CD1c-positive myeloid dendritic cell (primary cell): ENCODE measurements at regions not wholly inside any gene's neighbourhood (a gene's known extent, or its start where the extent isn't known, plus 50 kb on each side); places are given as distances from the start of the nearest gene placed in this dataset.
A peak's percentile ranks its signal among the peaks of the same experiment; 100 is the strongest.

Experiments used
- DNase-seq: peaks from one replicate; pipeline ENCODE4 v3.0.0-alpha.2; 2016; ENCODE audit errors: extremely low spot score

DNA sequence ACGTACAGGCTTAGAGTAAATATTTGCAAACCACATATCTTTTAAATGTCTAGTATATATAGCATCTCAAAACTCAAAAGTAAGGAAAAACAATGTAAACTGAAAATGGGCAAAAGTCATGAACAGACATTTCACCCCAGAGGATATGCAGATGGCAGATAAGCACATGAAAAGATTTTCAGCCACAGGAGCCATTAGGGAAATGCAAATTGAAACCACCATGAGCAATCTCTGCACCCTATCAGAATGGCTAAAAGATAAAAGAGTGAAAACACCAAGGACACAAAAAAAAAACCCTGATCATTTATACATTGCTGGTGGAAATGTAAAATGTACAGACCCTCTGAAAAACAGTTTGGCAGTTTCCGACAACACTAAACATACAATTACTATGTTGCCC lies 292.7 kb downstream of the ZNF516 start:
- no peak for DNase-seq

DNA sequence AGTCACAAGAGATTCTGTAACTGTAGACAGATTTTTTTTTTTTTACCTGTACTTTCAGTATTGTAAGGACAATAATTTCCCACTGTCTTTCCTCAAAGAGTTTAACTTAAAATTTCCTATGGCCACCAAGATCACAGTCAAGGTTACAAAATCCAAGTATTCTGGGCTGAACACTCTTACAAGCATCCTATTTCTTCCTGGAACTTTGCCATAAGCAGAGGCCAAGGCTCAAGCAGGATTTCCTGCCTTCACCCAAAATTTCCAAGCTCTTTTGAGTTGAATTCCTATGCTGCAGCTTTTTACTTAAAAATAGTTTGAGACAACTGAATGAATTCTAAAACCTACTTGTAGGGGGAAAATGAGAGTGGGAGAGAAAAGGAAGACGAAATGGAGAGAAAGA lies 299.4 kb downstream of the ZNF516 start:
- DNase-seq = no peak

DNA sequence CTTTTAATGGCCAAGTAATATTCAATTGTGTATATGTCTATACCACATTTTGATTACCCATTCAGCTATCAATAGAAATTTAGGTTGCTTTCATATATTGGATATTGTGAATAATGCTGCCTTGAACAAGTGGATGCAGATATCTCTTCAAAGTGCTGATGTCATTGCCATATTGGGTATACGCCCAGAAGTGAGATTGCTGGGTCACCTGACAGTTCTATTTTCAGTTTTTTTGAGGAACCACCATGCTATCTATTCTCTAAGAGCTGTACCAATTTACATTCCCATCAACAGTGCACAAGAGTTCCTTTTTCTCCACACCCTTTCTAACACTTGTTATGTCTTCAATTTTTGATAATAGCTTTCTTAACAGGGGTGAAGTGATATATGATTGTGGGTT lies 306.9 kb downstream of the ZNF516 start:
- no peak for DNase-seq

DNA sequence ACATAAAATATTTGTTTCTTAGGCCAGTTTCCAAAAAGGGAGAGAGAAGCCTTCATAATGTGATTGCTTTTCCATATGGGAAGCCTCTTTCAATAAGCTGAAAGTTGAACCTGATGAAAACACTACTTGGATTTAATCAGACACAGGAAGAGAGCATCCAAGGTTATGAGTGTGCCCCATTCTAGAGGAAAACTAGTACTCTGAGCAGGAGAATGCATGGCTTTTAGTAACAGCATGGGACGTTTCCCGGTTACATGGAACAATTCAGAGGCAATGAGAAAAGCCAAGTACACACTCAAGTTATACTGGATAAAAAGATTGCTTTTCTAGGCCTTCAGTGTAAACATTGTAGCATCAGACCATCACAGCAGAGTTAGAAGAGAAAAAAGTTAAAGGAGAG lies 315.8 kb downstream of the ZNF516 start:
- no peak for DNase-seq

DNA sequence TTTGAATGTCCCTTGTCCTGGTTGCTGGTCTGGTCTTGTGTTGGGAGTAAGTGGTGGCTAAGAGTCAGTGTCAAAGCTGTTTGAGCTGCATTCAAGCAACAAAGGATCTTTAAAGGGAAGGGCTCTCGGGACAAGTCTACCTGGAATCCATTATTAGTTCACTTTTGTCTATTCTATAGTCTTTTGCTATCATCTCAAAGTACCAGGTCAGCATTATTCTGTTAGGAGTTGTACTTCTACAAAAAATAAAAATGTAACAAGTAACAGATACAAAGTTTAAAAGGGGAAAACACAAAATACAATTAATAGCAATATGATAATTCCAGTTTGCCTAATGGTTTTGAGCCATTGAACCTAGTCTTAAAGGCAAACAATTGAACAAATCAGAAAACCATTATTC lies 317.9 kb downstream of the ZNF516 start:
- DNase-seq = no peak

DNA sequence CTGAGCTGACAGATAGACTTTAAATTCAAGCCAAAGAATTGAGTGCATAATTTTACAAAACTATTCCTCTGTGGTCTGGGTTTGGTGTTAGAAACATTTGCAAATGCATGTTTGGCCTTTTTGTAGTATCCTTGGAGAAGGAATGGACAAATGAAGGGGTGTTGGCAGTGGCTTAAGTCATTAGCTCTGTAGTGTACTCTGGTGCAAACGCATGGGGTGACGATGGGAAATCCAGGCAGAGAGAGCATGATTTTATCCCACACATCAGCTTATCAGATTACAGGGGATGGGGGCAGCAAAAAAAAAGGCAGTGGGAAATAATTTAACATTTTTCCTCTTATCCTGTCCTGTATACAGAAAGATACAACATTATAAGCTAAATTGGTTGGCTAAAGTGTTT lies 320.6 kb downstream of the ZNF516 start:
- no peak for DNase-seq

DNA sequence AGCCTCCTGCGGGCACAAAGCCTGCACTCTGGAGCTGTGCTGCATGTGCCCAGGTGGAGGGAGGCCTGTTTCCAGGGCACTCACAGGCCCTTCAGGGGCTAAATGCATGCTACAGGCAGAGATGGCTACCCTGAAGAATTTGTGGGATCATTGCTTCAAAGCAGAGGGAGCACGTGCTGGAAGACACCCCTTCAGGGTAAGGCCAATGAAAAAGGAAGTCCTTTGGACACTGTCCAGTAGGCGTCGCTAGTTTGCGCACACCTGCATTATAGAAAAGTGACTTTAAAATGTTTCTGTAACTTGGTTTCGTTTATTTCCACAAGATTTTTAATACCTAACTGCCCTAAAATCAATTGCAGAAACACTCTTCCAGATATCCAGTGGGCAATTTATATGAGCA lies 325.3 kb downstream of the ZNF516 start:
- no peak for DNase-seq

DNA sequence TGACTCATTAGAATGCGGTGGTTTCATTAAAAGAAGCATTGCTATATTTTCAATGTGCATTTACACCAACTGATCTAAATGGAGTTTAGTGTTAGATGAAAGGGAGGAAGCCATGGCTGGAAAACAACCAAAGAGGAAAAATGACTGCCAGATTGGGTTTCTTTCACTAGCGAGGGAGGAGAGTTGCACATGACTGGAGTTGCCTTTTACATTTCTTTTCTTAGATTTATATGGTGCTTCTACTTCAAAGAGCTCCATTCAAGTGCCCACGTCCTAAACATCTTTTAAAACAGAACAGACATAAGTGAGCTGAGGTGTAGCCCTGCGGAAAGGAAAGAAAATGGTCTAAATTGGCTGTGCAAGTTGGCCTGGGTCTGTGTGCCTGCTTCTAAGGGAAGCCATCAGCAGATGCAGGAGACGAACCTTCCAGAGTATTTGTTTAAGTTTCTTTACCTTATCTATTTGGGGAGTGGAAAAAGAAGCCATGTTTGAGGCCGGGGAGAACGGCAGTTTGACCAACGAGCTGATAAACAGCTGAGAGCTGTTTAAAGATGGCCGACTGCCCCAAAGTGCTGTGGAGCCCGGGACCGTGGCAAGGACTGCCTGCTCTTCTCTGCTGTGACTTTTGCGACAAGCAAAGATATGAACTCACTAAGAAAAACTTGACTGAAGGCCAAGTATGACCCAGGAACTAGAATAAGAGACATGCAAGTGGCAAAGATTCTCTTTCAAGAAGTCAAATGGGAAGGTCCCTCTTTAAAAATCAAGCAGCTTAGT lies 327.0 kb downstream of the ZNF516 start:
- no peak for DNase-seq

DNA sequence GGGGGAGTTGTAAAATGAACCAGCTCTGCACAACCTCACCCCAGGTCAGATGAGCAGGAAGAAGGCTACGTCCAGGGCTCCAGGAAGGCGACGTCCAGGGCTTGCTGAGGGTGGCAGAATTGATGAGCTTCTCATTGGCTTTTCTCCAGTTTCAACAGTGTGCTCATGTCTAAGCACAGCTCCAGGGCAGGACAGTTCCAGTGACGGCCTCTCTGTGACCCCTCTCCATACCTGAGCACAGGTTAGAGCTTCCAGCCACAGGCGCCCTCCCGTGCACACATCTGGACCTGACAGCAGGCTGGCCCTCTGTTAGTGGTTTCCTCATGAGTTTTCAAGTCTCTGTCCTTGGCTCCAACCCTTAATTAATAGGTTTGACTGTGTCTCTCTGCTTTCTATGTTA lies 327.6 kb downstream of the ZNF516 start:
- DNase-seq = no peak

DNA sequence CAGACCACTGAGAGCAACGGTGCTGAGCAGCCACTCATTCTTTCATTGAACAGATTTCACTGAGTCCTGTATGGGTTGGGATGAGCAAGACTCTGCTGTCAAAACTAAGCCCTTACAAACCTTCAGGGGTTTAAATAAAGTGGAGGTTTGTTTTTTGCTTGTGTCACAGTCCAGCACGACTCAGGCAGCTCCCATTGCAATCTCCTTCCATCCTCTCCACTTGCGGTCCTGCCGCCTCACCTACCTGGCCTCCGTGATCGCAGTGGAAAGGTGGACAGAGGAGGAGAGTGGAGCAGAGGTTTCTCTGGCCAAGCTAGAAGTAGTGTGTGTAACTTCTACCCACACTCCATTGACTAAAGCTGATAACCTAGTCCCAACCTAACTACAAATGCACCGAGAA lies 332.2 kb downstream of the ZNF516 start:
- no peak for DNase-seq

DNA sequence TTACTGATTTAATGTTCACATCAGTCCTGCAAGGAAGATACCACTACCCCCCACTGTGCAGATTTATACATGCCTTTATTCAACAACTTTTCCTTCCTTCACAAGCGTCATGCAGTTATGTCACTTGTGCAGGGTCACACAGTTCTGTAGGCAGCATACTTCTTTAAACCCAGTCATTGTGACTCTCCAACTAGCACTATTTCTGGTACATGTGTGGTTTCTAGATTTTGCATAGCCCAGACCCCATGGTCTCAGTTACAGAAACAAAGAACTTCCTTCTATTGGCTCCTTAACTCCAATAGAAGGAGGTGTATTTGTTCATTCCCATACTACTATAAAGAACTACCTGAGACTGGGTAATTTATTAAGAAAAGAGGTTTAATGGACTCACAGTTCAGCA lies 333.1 kb downstream of the ZNF516 start:
- DNase-seq = no peak

DNA sequence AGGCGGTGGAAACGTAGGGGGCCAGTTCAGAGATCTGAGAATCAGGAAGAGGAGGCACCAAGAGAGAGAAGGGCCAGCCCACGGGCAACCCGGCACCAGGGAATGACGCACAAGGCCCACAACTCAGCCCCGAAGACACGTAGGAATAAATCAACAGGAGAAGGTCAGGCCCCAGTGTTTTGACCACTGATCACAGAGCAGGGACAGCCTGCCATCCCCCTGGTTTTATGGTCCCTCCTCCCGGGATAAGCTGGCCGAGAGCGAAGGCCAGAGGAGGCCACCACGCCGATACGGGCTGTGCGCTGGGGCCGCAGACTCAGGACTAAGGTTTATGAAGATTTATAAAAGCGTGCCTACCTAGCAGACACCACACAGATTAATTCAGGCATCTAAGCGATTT lies 341.4 kb downstream of the ZNF516 start:
- no peak for DNase-seq

DNA sequence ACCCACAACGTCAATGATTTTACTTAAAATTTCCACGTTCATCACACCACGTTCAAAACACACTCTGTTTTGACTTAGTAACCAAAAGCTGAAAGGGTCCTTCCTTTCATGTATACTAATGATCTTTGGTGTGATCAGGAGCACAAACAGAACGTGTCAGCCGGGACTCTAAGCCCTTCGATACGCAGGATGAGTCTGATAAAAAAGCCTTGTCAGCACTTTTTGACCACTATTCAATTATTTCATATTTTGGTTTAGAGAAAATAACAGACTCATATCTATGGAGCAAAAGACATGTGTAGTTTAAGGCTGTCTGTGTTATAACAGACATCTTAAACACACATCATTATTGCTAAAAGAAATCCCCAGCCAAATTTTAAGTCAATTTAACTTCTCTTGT lies 345.3 kb downstream of the ZNF516 start:
- no peak for DNase-seq

DNA sequence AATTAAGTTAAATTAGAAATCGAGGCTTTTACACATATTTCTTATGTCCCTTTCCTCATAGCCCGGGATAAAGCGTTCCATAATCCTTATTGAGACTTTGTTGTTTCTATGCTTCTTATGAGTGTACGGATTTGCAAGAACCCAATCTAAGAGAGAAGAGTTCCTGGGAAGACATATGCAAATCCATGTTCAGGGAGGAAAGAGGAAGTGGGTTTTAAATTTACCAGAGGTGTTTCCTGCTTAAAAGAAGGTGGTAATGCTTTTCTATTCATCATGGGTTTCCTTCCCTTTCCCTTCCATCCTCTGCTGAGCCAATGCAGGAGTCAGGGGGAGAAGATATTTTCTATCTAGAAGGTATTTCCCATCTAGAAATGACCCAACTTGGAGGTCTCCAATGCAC lies 345.8 kb downstream of the ZNF516 start:
- DNase-seq = no peak

DNA sequence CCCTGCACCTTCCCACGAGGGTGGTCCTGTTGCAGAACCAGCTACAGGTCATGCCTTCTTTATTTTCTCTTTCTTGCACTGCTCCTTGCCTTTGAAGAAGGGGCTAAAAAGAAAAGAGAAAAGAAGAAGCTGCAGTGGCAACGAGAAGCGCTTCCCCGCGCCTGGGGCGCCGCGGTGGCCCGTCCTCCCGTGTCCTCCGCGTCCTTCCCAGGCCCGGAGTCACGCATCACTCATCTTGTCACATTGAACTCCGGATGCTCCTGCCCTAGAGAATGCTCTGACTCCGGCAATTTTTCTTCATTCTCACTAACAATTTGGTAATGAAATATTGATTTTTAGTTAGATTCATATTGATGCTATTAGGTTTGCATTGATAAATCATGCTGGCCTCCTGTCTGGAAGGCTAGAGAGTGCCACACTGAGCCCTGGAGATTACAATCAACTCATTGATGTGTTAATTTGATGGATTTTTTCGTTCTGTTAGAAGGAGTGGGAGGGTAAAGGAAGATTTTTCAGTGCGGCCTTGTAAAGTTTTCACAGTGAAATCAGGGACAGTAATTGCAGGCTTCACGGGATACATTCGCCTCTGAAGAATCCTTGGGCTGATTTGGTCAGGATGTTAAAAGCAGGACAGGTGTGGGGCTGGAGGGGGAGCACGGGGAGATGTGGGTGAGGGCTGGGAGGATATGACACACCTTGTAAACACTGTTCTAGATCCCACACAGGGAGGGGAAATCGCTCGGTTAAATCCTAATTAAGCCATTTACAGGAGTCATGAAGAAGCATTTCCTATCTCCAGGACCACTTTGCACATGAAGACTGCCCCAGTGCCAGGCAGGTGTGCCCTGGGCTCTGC lies 349.3 kb downstream of the ZNF516 start:
- no peak for DNase-seq

DNA sequence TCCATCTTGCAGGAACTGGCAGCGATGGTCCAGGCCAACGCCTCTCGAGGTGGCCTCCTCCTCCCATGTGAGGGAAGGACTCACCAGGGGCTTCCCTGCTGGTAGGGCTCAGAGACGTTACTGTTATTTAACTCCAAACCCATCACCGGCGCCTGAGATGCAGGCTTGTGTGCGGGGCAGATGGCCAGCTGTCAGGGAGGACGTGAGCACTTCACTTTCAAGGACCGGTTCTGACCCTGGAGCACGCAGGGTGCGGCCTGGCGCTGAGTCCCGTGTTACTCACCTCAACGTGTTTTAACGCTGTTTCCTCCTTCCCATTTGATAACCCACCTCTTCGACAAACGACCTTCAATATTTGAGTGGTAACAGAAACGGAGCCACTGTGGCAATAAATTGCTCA lies 350.2 kb downstream of the ZNF516 start:
- no peak for DNase-seq

DNA sequence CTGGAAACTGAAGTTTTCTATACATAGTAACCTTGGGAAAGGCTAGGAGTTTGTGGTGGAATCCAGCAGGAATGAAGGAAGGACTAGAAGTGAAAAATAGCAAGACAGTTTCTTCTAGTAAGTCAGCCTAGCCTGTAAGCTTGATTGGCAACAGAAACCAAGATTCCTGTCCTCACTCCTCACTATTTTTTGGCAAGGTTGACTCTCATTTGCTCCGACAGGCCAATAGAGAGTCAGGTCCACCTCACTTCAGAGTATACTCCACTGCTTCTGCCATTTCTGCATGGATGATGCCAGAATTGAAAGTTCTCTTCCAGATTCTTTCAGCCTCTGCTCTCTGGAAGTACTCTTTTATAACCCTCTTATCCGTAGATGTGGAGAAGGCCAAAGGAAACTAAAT lies 352.4 kb downstream of the ZNF516 start:
- DNase-seq = no peak

DNA sequence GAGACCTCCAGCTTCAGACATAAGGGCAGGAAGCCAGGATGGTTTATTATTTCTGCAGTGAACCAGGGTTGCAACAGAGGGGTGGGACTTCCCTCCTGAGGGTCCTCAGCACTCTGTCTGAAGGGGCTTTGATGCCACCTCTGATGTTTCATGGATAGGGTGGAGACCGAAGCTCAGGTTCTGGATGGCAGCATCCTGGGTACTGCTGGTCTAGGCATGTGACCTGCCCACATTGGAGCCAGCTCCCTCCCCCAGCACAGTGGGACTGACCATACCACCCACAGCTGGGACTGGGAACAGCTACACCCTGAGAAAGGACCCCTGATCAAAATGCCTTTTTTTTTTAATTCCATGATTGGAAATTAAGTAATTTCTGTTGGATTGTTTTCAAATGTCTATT lies 355.2 kb downstream of the ZNF516 start:
- DNase-seq = no peak

DNA sequence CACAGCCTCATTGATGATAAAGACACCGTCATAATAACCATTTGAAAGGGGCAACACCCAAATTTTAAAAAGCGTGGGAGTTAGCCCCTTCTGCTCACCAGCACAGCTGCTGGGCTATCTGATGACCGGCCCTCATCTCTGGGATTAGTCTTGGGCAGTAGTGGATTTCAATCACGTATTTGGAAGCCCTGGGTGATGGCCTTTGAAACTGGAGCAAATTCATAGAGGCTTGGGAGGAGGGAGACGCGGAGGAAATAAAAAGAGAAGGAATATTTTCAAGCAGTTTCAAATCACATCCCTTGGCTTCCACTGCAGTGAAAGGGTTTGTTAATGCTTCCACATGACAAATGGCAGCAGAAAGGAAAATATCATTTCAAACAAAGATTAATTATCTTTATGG lies 357.8 kb downstream of the ZNF516 start:
- no peak for DNase-seq

DNA sequence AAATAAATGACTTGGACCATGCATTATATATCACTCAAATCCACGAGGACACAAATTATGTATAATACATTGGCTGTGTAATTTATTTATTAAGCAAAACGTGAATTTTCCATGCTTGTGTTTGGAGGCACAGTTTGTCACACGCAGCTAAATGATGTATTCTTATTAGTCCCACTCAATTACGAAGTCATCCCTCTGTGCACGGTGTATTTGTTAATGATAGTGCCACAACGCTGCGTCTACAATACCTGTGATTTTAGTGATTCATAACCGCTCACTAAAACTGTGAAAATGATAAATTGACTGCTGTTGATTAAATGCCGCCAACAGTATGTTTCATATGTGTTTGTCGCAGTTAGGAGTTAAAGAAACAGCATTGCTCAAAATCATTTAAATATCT lies 358.3 kb downstream of the ZNF516 start:
- DNase-seq = no peak

DNA sequence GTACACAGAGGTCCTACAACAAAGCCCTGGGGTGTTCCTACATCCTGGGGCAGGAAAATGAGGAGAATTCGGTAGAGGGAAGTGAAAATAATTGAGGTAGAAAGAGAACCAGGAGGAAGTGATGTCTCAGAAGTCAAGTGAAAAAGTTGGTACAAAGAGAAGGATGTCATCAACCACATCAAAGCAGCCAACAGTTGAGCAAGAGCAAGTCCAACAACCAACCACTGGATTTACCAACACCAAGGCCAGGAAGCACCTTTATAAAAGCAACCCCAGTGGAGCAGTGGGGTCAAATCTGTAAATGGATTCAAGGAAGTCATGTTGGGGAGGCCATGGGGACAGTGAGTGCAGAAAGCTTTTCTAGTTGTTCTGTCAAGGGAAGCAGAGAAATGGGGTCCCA lies 360.4 kb downstream of the ZNF516 start:
- DNase-seq = peak; percentile 2

DNA sequence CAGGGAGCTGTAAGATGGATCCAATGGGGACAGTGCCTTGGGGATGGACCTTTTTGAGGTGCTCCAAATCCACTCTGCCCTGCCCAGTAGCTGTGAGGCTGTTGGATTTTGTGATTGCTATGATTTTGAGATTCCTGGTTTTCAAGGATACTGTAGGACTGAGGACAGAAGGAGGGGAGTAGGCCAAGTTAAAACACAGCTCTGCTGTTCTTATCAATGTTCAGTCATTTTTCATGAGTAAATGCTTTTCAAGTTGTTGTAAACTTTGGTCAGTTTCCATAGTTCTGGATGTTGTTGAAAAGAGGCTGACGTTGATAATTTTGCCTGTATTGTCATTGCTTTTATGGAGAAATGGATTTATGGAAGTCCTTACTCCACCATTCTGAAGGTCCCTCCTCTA lies 361.2 kb downstream of the ZNF516 start:
- no peak for DNase-seq

DNA sequence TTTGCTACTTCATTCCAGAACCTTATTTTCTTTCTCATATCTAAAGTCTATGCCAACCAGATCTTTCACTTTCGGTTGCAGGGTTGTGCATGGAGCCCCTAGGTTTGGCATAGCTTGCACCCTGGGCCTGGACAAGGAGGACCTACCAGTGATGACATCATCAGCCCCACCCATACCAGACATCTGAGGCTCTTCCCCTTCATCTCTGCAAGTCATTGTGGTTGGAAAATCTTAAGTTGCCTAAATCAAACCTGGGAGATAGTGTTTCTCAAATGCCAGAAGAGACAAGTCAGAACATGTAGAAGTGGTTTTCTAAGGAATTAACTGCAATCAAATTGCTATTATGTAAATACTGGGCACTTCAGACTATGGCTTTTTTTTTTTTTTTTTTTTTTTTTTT lies 363.3 kb downstream of the ZNF516 start:
- peak; percentile 3 for DNase-seq
